ENCODE measurements at regions not wholly inside any gene's neighbourhood (a gene's known extent, or its start where the extent isn't known, plus 50 kb on each side); places are given as distances from the start of the nearest gene placed in this dataset.

- DNase-seq (ENCODE audit: low read depth): peak; percentile 73
- H3K4me3 ChIP-seq (ENCODE audit: low read depth, low read length): no peak overlapping the region
- TF ChIP-seq, protein P1, sequence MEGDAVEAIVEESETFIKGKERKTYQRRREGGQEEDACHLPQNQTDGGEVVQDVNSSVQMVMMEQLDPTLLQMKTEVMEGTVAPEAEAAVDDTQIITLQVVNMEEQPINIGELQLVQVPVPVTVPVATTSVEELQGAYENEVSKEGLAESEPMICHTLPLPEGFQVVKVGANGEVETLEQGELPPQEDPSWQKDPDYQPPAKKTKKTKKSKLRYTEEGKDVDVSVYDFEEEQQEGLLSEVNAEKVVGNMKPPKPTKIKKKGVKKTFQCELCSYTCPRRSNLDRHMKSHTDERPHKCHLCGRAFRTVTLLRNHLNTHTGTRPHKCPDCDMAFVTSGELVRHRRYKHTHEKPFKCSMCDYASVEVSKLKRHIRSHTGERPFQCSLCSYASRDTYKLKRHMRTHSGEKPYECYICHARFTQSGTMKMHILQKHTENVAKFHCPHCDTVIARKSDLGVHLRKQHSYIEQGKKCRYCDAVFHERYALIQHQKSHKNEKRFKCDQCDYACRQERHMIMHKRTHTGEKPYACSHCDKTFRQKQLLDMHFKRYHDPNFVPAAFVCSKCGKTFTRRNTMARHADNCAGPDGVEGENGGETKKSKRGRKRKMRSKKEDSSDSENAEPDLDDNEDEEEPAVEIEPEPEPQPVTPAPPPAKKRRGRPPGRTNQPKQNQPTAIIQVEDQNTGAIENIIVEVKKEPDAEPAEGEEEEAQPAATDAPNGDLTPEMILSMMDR (IDR thresholded peaks at IDR 0.05; ENCODE audit: insufficient read depth, low read depth, low read length, missing control alignments): peak; percentile 64
Measured at GRCh38 chr16:76653390-76654026, 376.3 kb downstream of the CNTNAP4 start.

GRCh38 chr16:76654088-76654820 lies 377.1 kb downstream of the CNTNAP4 start:
- TF ChIP-seq, protein P1 (IDR thresholded peaks at IDR 0.05; ENCODE audit: insufficient read depth, low read depth, low read length, missing control alignments): no peak
- no peak for DNase-seq (ENCODE audit: low read depth)
- H3K4me3 ChIP-seq (ENCODE audit: low read depth, low read length): no peak overlapping the region

DNA sequence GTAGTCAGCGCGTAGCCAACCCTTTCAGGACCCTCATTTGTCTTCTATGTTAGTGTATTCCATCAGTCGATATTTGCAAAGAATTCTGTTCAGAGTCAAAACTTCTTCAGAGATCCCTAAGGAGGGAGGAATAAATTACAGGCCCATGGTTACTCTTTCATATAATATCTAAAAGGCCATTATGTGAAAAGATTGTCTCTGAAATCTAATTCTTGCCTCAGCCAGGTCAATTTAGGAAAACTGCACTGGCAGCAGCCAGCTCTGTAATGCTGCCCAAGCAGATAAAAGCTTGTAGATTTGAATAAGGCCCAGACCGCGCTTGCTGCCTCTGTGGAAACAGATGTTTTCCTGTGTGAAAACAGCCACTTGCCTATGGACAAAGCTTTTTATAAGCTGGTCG lies 379.8 kb downstream of the CNTNAP4 start:
- no peak for DNase-seq (ENCODE audit: low read depth)
- no peak overlapping the region for H3K4me3 ChIP-seq (ENCODE audit: low read depth, low read length)
- TF ChIP-seq, protein P1 (IDR thresholded peaks at IDR 0.05; ENCODE audit: insufficient read depth, low read depth, low read length, missing control alignments): no peak

- no peak overlapping the region for H3K4me3 ChIP-seq (ENCODE audit: low read depth, low read length)
- no peak for DNase-seq (ENCODE audit: low read depth)
- TF ChIP-seq, protein P1 (IDR thresholded peaks at IDR 0.05; ENCODE audit: insufficient read depth, low read depth, low read length, missing control alignments): no peak
Measured at GRCh38 chr16:76661691-76662235, 384.6 kb downstream of the CNTNAP4 start.

DNA sequence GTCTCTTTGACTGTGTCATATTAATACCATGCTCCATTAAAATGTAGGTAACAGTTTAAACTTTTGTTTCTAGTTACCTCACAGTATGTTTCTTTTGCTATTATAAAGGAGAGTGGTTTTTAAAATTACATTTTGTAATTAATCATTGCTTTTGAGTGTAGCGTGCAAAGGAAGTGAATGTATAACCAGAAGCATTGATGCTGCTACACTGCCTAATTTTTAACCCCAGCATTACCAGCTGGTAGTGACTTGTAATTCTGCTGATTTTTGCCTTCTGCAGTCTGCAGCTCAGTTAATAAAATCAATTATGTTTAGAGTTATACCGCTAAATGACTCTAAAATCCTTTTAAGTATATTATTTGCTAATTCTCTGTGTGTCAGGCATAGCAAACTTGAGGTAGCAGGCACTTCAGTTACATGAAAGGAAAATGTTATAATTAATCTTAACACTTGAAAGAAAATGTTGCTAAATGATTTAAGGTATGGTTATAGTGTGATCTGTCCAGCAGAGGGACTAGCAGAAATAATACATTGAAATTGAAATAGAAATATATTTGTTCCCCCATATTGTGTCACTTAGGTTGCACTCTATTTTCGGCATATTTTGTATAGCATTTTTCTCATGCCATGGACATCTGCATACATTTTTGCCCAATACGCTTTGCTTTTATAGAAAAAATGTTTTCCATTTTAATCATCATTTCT lies 388.5 kb downstream of the CNTNAP4 start:
- no peak overlapping the region for H3K4me3 ChIP-seq (ENCODE audit: low read depth, low read length)
- DNase-seq (ENCODE audit: low read depth): no peak
- TF ChIP-seq, protein P1 (IDR thresholded peaks at IDR 0.05; ENCODE audit: insufficient read depth, low read depth, low read length, missing control alignments): no peak

GRCh38 chr16:76668207-76668725 lies 391.1 kb downstream of the CNTNAP4 start:
- H3K4me3 ChIP-seq (ENCODE audit: low read depth, low read length): no peak overlapping the region
- DNase-seq (ENCODE audit: low read depth): peak; percentile 22
- TF ChIP-seq, protein P1 (IDR thresholded peaks at IDR 0.05; ENCODE audit: insufficient read depth, low read depth, low read length, missing control alignments): no peak
